Right lobe of liver (tissue), 4 donors: ENCODE measurements at regions not wholly inside any gene's neighbourhood (a gene's known extent, or its start where the extent isn't known, plus 50 kb on each side); places are given as distances from the start of the nearest gene placed in this dataset.

Experiments used
- POLR2A ChIP-seq: fragments of 450-650 bp; IDR thresholded peaks from one replicate; pipeline ENCODE4 v1.6.1; 2017; ENCODE audit warnings: antibody characterized with exemption, mild to moderate bottlenecking
- TF ChIP-seq, protein P1 (sequence below), 4 donors: fragments of 200-600 bp in 3 of 4; fragments of 450-650 bp in 1 of 4; IDR thresholded peaks; one replicate each; pipeline versions ENCODE4 v1.5.1 to v1.8.0; 2016 to 2022; ENCODE audit warnings: antibody characterized with exemption in 4 of 4, mild to moderate bottlenecking in 2 of 4
- donor health status: DM: no; HTN: no; CAD: no.
- donor health status: DM: no; HTN: no; CAD: no.
- donor health status: DM: no; HTN: yes; CAD: no.

DNA sequence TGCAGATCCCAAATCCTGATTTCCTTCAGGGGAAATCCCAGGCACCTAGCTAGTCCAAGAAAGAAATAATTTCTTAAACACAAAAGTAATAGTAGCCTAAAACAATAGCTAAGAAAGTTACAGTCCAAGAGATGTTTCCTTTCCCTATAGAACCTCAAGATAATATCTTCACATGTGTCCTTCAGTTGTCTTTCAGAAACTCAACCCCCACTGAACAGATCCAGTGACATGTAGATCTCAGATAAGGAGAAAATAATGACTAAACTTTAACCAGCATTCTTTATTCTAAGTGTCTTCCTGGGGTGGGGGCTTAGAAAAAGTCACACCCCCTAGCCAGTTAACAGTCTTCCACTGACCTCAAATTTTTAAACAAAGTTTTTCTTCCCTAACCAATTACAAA lies 131.3 kb upstream of the ADRA1B start:
- TF ChIP-seq, protein P1, sequence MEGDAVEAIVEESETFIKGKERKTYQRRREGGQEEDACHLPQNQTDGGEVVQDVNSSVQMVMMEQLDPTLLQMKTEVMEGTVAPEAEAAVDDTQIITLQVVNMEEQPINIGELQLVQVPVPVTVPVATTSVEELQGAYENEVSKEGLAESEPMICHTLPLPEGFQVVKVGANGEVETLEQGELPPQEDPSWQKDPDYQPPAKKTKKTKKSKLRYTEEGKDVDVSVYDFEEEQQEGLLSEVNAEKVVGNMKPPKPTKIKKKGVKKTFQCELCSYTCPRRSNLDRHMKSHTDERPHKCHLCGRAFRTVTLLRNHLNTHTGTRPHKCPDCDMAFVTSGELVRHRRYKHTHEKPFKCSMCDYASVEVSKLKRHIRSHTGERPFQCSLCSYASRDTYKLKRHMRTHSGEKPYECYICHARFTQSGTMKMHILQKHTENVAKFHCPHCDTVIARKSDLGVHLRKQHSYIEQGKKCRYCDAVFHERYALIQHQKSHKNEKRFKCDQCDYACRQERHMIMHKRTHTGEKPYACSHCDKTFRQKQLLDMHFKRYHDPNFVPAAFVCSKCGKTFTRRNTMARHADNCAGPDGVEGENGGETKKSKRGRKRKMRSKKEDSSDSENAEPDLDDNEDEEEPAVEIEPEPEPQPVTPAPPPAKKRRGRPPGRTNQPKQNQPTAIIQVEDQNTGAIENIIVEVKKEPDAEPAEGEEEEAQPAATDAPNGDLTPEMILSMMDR (IDR thresholded peaks at IDR 0.05): no peak
- TF ChIP-seq POLR2A: no peak
